BLaER1 (cell line): ENCODE measurements at regions not wholly inside any gene's neighbourhood (a gene's known extent, or its start where the extent isn't known, plus 50 kb on each side); places are given as distances from the start of the nearest gene placed in this dataset.
"Not testable (repeated sequence)": the region's sequence is repeated elsewhere in the genome, so short reads cannot be mapped to it uniquely, and the experiment has no call there.

Source experiments
- H3K27ac ChIP-seq: shearing (Covaris generic); formaldehyde crosslinking; 2 replicates; pipeline ENCODE4 v1.8.1; 2022
- H3K27me3 ChIP-seq: shearing (Covaris generic); formaldehyde crosslinking; 2 replicates; pipeline ENCODE4 v1.8.1; 2022
- H3K36me3 ChIP-seq: shearing (Covaris generic); formaldehyde crosslinking; 2 replicates; pipeline ENCODE4 v1.8.1; 2022
- H3K4me1 ChIP-seq: shearing (Covaris generic); formaldehyde crosslinking; 2 replicates; pipeline ENCODE4 v1.8.1; 2022
- H3K4me2 ChIP-seq: shearing (Covaris generic); formaldehyde crosslinking; 2 replicates; pipeline ENCODE4 v1.8.1; 2022
- H3K4me3 ChIP-seq: shearing (Covaris generic); formaldehyde crosslinking; 2 replicates; pipeline ENCODE4 v1.8.1; 2022
- H3K9ac ChIP-seq: shearing (Covaris generic); formaldehyde crosslinking; 2 replicates; pipeline ENCODE4 v1.8.1; 2022
- H3K9me3 ChIP-seq: shearing (Covaris generic); formaldehyde crosslinking; 2 replicates; pipeline ENCODE4 v1.8.1; 2022
- H4K20me1 ChIP-seq: shearing (Covaris generic); formaldehyde crosslinking; 2 replicates; pipeline ENCODE4 v1.8.1; 2022
- Cebpa-rat ChIP-seq: shearing (Covaris generic); IDR thresholded peaks from 2 replicates; pipeline ENCODE4 v1.8.1; 2022

DNA sequence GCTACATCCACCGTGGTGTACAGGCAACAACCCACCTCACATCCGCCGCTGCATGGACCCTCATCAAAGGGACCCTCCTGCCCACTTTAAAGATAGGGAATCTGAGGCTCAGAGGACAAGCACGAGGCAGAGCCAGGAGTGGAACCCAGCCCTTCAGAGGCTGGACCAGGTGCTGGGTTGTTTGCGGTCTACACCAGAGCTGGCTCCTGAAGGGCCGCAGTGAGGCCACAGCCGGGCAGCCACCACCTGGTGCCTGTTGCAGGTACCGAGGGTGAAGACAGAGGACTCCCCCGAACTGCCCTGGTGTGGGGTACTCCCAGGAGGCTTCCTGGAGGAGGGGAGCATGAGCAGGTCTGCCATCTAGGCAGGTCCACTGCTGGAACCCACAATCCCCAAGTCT is 78.8 kb downstream of the DHCR7 start:
- H3K4me3 ChIP-seq, result no peak overlapping the region
- no peaks in the 10 kb centered on the region for H4K20me1 ChIP-seq
- no peaks in the 10 kb centered on the region for H3K27me3 ChIP-seq
- no peaks in the 10 kb centered on the region for H3K36me3 ChIP-seq
- H3K4me2 ChIP-seq, result no peak overlapping the region
- H3K27ac ChIP-seq, result no peak overlapping the region
- H3K9me3 ChIP-seq, result no peaks in the 10 kb centered on the region
- TF ChIP-seq Cebpa-rat, result no peak
- no peak overlapping the region for H3K9ac ChIP-seq
- peaks cover 12% of the 10 kb centered on the region for H3K4me1 ChIP-seq

DNA sequence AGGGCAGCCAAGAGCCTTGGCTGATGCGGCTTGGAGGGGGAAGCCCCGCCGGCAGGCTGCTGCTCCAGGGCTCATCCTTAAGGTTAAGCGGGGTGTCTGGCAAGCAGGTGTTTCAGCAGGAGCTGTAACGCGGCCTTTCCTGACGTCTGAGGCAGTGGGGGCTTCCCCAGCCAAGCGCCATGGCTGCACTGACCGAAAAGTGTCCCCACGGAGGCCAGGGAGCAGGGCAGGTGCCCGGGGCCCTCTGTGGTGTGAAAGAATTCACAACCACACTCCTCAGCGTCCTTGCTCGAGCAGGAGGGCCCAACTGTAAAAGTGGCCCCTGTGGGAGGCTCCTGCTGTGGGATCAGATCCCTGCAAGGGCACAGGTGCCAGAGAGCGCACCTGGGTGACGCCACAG is 79.2 kb downstream of the DHCR7 start:
- Histone ChIP-seq H3K4me3 (no peak overlapping the region), H3K4me2 (no peak overlapping the region), H4K20me1 (no peaks in the 10 kb centered on the region), H3K9ac (no peak overlapping the region), H3K27me3 (no peaks in the 10 kb centered on the region), H3K27ac (no peak overlapping the region), H3K36me3 (no peaks in the 10 kb centered on the region), H3K4me1 (peaks cover 8% of the 10 kb centered on the region), H3K9me3 (no peaks in the 10 kb centered on the region)
- TF ChIP-seq Cebpa-rat, result no peak

DNA sequence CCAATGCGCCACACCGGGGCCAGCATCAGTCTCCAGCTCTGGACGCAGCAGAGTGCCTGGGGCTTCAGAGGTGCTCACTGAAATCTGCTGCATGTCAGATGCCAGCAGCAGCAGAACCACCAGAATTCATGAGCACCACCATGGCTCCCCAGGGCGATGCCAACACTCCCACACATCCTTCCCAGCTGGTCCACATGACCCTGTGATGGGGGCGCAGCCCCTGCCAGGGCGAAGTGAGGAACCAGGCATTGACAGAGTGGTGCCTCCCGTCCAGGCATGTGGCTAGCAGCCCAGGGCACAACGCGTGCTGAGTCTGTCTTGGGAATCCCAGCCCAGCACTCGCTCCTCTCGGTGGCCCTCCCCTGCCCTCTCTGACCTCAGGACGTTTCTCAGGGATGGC is 80.4 kb downstream of the DHCR7 start:
- Histone ChIP-seq H3K4me2 (no peak overlapping the region), H3K27ac (no peak overlapping the region), H3K4me1 (no peaks in the 10 kb centered on the region), H3K9me3 (no peaks in the 10 kb centered on the region), H3K27me3 (no peaks in the 10 kb centered on the region), H3K9ac (no peak overlapping the region), H3K4me3 (no peak overlapping the region), H3K36me3 (no peaks in the 10 kb centered on the region), H4K20me1 (no peaks in the 10 kb centered on the region)
- TF ChIP-seq Cebpa-rat, result no peak

DNA sequence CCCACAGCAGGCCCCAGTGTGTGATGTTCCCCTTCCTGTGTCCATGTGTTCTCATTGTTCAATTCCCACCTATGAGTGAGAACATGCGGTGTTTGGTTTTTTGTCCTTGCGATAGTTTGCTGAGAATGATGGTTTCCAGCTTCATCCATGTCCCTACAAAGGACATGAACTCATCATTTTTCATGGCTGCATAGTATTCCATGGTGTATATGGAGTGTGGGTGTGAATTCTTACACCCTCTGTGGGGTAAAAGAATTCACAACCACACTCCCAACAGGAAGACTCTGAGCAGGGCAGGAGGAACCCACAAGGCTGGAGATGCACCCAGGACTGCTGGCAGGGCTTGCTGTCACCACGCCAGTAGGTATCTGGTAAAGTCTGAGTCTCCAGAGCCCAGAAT is 80.9 kb downstream of the DHCR7 start:
- H3K9me3 ChIP-seq, H3K27me3 ChIP-seq, H3K4me2 ChIP-seq, H3K9ac ChIP-seq, H3K4me3 ChIP-seq, H3K36me3 ChIP-seq, H4K20me1 ChIP-seq, H3K27ac ChIP-seq, H3K4me1 ChIP-seq: not testable (repeated sequence)

DNA sequence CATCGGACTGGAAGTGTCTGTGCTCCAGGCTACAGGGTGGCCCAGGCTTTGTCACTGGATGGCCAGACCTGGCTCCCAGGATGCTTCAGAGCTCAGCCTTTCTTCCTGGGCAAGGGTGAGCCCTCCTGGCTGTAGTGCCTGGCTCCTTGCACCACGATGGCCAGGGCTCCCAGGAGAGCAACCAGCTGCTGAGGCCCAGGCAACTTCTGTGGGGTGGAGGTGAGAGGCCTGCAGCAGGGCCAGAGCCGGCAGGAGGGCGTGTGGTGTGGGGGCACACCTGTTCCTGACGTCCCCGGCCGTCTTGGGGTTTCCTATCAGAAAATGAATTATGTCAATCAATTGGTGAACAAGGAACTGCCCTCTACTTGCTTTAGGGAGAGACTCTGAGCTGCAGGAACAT is 82.1 kb downstream of the DHCR7 start:
- no peak for TF ChIP-seq Cebpa-rat
- H3K9me3 ChIP-seq, result peaks cover 11% of the 10 kb centered on the region

DNA sequence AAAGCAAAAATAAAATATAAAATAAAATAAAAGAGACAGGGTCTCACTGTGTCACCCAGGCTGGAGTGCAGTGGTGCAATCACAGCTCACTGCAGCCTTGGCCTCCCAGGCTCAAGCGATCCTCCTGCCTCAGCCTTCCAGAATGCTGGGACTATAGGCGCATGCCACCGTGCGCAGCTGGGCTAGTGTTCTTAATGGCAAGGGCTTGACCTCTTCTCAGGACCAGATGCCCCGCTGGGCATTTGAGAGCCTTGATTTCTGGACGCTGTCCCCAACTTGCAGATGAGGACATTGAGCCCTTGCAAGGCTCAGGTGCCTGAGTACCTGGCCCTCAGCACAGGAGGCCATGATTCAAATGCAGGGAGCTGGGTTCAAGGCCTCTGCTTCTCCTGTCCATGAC is 82.6 kb downstream of the DHCR7 start:
- Histone ChIP-seq H3K27ac (no peak overlapping the region), H3K4me1 (no peaks in the 10 kb centered on the region), H3K27me3 (no peaks in the 10 kb centered on the region), H3K36me3 (no peaks in the 10 kb centered on the region), H3K9ac (no peak overlapping the region), H3K4me3 (no peak overlapping the region), H3K4me2 (no peak overlapping the region), H3K9me3 (peaks cover 11% of the 10 kb centered on the region), H4K20me1 (no peaks in the 10 kb centered on the region)
- no peak for TF ChIP-seq Cebpa-rat

More for the DNA sequence above, 82.1 kb downstream of the DHCR7 start:
- Histone ChIP-seq H3K4me1 (no peaks in the 10 kb centered on the region), H3K4me3 (no peak overlapping the region), H4K20me1 (no peaks in the 10 kb centered on the region), H3K36me3 (no peaks in the 10 kb centered on the region), H3K9ac (no peak overlapping the region), H3K4me2 (no peak overlapping the region), H3K27ac (no peak overlapping the region), H3K27me3 (no peaks in the 10 kb centered on the region)

DNA sequence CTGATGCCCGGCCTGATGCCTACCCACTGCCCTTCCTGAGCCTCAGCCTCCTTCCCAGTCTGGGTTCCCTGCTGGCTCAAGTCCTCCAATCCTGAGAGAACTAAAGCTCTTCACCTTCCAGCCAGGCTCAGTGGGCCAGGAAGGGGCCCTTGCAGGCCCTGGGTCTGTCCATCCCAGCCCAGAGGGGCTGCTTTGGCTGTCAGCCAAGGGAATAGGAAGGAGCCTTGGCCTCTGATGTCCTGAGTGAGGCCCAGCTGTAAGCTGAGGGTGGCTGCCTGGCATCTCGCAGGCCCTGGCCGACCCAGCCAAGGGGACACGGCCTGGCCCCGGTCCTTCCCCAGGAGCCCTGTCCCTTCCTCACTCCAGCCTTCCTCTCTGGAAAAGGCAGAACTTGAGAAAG is 83.4 kb downstream of the DHCR7 start:
- H4K20me1 ChIP-seq, result no peaks in the 10 kb centered on the region
- TF ChIP-seq Cebpa-rat, result no peak
- H3K9me3 ChIP-seq, result peaks cover 11% of the 10 kb centered on the region
- H3K4me1 ChIP-seq, result no peaks in the 10 kb centered on the region
- no peak overlapping the region for H3K4me2 ChIP-seq
- H3K9ac ChIP-seq, result no peak overlapping the region
- H3K36me3 ChIP-seq, result no peaks in the 10 kb centered on the region
- H3K27ac ChIP-seq, result no peak overlapping the region
- H3K4me3 ChIP-seq, result no peak overlapping the region
- no peaks in the 10 kb centered on the region for H3K27me3 ChIP-seq

DNA sequence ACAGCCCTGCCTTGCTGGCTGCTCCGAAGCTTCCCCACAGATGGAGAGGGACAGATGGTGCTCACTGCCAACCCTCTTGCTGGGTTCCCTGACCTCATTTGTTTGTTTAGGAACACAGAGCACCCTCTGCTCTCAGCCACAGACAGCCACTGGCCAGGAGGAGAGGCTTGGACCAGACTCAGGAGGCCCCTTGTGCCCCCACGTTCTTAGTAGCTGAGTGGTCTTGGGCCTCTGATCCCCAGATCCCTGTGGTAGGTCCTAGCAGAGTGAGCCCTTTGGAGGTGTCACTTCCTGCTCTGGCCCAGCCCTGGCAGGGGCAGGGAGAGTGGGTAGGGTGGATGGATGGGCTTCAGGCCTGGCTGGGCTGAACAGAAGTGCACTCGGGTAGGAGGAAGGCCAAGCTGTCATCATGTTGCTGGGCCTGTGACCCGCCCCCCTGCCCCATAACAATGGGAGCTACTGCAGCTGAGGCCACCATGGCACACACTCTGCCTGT is 84.0 kb downstream of the DHCR7 start:
- no peak for TF ChIP-seq Cebpa-rat
- H4K20me1 ChIP-seq, result no peaks in the 10 kb centered on the region
- no peaks in the 10 kb centered on the region for H3K36me3 ChIP-seq
- peaks cover 11% of the 10 kb centered on the region for H3K9me3 ChIP-seq
- no peak overlapping the region for H3K9ac ChIP-seq
- no peaks in the 10 kb centered on the region for H3K27me3 ChIP-seq
- no peak overlapping the region for H3K27ac ChIP-seq
- H3K4me2 ChIP-seq, result no peak overlapping the region
- H3K4me3 ChIP-seq, result no peak overlapping the region
- H3K4me1 ChIP-seq, result no peaks in the 10 kb centered on the region

DNA sequence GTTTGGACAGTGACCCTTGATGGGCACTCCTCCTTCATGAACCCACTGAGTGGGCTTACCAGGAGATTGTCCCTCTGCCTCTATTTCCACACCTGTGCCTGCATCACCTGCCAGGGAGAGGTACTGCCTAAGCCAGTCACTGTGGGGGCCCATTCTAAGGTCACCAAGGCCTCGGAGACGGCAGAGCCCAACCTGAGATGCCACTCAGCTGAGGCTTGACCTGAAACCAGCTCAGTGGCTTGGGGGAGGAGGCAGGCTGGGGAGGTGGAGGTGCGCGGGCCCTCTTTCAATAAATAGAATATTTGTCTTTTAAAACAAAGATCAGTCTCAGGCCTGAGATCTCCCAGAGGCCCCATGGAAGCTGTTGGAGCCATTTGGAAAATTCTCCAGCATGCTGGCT is 84.5 kb downstream of the DHCR7 start:
- Histone ChIP-seq H3K36me3 (no peaks in the 10 kb centered on the region), H3K9me3 (peaks cover 11% of the 10 kb centered on the region), H3K4me1 (no peaks in the 10 kb centered on the region), H3K4me2 (no peak overlapping the region), H3K9ac (no peak overlapping the region), H3K27me3 (no peaks in the 10 kb centered on the region), H3K4me3 (no peak overlapping the region), H4K20me1 (no peaks in the 10 kb centered on the region), H3K27ac (no peak overlapping the region)
- TF ChIP-seq Cebpa-rat, result no peak

DNA sequence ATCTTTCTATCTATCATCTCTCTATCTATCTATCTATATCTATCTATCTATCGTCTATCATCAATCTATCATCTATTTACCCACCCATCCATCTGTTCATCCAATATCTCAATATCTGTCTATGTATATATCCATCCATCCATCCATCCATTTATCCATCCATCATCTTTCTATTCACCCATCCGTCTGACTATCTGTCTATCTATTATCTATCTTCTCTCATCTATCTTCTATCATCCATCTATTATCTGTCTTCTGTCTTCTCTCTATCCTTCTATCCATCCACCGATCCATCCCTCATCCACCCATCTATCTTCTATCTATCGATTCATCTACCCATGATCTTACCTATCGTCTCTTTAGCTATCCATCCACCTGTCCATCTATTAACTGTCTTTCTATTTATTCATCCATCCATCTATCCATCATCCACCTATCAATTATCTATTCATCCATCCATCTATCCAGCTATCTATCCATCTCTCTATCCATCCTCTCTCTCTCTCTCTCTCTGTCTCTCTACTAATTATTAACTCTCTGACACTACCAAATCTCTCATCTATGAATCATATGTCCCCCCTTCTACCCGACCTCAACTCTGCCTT is 89.1 kb downstream of the DHCR7 start:
- Histone ChIP-seq H3K4me2 (no peak overlapping the region), H3K9ac (no peak overlapping the region), H3K4me3 (no peak overlapping the region), H3K9me3 (peaks cover 11% of the 10 kb centered on the region), H4K20me1 (no peaks in the 10 kb centered on the region), H3K36me3 (no peaks in the 10 kb centered on the region), H3K4me1 (no peaks in the 10 kb centered on the region), H3K27me3 (no peaks in the 10 kb centered on the region), H3K27ac (no peak overlapping the region)
- no peak for TF ChIP-seq Cebpa-rat

DNA sequence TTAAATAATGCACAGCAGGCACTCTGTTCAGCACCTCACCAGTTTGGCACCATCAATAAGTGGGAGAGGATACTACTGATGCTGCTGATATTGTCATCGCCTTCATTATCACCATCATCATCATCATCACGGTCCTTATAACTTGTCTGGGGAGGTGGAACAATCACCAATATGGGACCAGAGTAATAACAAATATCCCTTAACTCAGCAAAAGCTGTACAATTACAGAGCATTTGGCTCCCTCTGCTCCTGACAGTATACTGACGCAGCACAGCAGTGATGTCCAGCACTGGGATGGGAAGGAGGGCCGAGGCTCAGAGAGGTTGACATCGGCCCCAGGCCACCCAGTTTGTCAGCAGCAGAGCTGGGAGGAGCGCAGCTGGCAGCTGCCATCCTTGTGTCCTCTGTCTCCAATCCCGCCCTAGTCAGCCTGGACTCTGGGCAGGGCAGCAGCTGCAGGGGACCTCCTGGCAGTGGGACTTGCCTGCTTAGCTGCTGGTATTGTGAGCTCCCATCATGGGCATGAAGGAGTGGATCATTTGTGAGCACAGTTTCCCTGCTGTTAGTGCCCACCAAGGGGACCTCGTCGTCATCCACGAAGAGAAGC is 90.0 kb downstream of the DHCR7 start:
- Histone ChIP-seq H3K9ac (no peak overlapping the region), H3K36me3 (no peaks in the 10 kb centered on the region), H3K27me3 (no peaks in the 10 kb centered on the region), H4K20me1 (no peaks in the 10 kb centered on the region), H3K4me2 (no peak overlapping the region), H3K4me1 (no peaks in the 10 kb centered on the region), H3K4me3 (no peak overlapping the region), H3K27ac (no peak overlapping the region), H3K9me3 (peaks cover 11% of the 10 kb centered on the region)
- no peak for TF ChIP-seq Cebpa-rat
